Lower leg skin (tissue), 4 donors: ENCODE measurements at regions not wholly inside any gene's neighbourhood (a gene's known extent, or its start where the extent isn't known, plus 50 kb on each side); places are given as distances from the start of the nearest gene placed in this dataset.

Source experiments
- DNase-seq, 2 donors: peaks; one replicate each; pipeline ENCODE4 v3.0.0-alpha.2; 2019; ENCODE audit warnings: low spot score in 2 of 2
- H3K4me3 ChIP-seq: fragments of 200-600 bp; sonication (generic); 2 replicates; pipeline ENCODE4 v1.5.1; 2017; ENCODE audit warnings: mild to moderate bottlenecking, low read depth; ENCODE audit not compliant: poor library complexity, severe bottlenecking
- CTCF ChIP-seq, 3 donors: fragments of 450-650 bp; IDR thresholded peaks; one replicate each; pipeline ENCODE4 v1.5.1; 2016; ENCODE audit warnings: antibody characterized with exemption in 3 of 3, mild to moderate bottlenecking in 3 of 3, moderate library complexity in 2 of 3
- POLR2A ChIP-seq, 2 donors: fragments of 450-650 bp; IDR thresholded peaks; one replicate each; pipeline ENCODE4 v1.6.1; 2016 to 2017; ENCODE audit warnings: antibody characterized with exemption in 2 of 2, mild to moderate bottlenecking in 1 of 2, moderate library complexity in 1 of 2
- whole genome bisulfite sequencing, 2 donors: methylation state at CpG; one replicate each; pipeline ENCODE4 v1.1.5; 2018; 5-methylcytosine and 5-hydroxymethylcytosine counted together
- intact Hi-C: fragments of 100-400 bp; cut with DNase I; formaldehyde crosslinking; loops from one replicate; pipeline ENCODE4 v1.15.0; 2023; ENCODE audit warnings: low total_unique reads

DNA sequence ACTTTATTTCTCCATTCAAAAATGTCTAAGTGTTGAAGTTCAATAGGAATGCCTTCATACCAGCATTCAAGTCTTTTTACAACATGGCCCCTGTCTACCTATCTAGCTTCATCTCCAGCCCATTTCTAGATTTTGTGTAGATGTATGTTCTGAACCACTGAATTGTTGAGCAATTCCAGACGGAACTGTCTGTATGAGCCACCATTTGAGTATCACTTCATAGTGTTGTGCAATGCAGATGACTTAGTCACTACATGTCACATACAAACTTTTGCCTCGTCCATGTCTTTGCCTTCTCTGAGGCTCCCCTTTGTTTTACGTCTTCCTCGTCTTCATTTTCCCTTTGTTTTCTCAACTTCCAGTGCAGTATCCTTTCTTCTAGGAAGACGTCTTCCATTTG is 118.1 kb downstream of the INHBA start:
- WGBS, 2 donors: 82 to 88% methylated on average over 5 of the region's 5 CpGs

DNA sequence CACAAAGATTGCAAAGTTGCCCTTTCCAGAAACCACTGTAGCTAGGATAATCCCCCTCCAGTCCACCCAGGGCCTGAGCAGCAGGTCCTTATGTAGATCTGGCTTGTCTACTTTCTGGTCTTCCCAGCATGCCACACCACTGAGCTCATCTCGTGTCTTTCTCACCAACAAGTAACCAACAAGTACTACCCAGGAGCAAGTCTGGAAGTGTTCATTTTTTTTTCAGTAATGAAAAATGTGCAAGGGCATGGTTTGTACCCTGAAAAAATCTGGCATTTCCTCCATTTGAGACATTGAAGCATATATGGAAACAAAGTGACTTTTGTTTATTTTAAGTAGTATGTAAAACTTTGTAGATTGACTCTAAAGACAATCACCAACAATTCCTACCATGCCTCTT is 120.8 kb downstream of the INHBA start:
- H3K4me3 ChIP-seq: no peak overlapping the region
- intact Hi-C loops: no loop called here
- TF ChIP-seq POLR2A (IDR thresholded peaks at IDR 0.05) (no peak), CTCF (IDR thresholded peaks at IDR 0.05) (no peak)
- 61 to 74% methylated on average over 1 of the region's 1 CpG for WGBS, 2 donors
- no peak for DNase-seq

More for the DNA sequence above, 118.1 kb downstream of the INHBA start:
- intact Hi-C loops: no loop called here
- H3K4me3 ChIP-seq: no peak overlapping the region
- TF ChIP-seq CTCF (IDR thresholded peaks at IDR 0.05) (no peak), POLR2A (IDR thresholded peaks at IDR 0.05) (no peak)
- no peak for DNase-seq

GRCh38 chr7:41581041-41581440 is 121.8 kb downstream of the INHBA start:
- H3K4me3 ChIP-seq: no peak overlapping the region
- 64 to 72% methylated on average over 1 of the region's 1 CpG for WGBS, 2 donors
- TF ChIP-seq CTCF (IDR thresholded peaks at IDR 0.05) (no peak), POLR2A (IDR thresholded peaks at IDR 0.05) (no peak)
- DNase-seq: no peak
- intact Hi-C loops: no loop called here

GRCh38 chr7:41579961-41580935 is 122.6 kb downstream of the INHBA start:
- H3K4me3 ChIP-seq: no peak overlapping the region
- WGBS, 2 donors: 73 to 82% methylated on average over 3 of the region's 3 CpGs
- no peak for DNase-seq
- TF ChIP-seq CTCF (IDR thresholded peaks at IDR 0.05): no peak
- TF ChIP-seq POLR2A (IDR thresholded peaks at IDR 0.05): no peak
- intact Hi-C loops: no loop called here

- 92 to 94% methylated on average over 1 of the region's 1 CpG for whole genome bisulfite sequencing, 2 donors
- intact Hi-C loops: no loop called here
- H3K4me3 ChIP-seq: no peak overlapping the region
- DNase-seq: no peak
- TF ChIP-seq CTCF (IDR thresholded peaks at IDR 0.05): no peak
- TF ChIP-seq POLR2A (IDR thresholded peaks at IDR 0.05): no peak
Measured at GRCh38 chr7:41578700-41579099, 124.2 kb downstream of the INHBA start.
